ENCODE measurements at regions not wholly inside any gene's neighbourhood (a gene's known extent, or its start where the extent isn't known, plus 50 kb on each side); places are given as distances from the start of the nearest gene placed in this dataset.

- TF ChIP-seq REST (IDR thresholded peaks at IDR 0.05; ENCODE audit: insufficient read depth in 1 of 2, low read depth in 2 of 2, low read length in 2 of 2) = no peak
- TF ChIP-seq POLR2AphosphoS5 (IDR thresholded peaks at IDR 0.05; ENCODE audit: low read depth, low read length) = no peak
- no peak for TF ChIP-seq SIN3A (IDR thresholded peaks at IDR 0.05; ENCODE audit: borderline replicate concordance, insufficient read depth, low read length)
- TF ChIP-seq TAF1 (IDR thresholded peaks at IDR 0.05; ENCODE audit: borderline replicate concordance, insufficient read depth, low read length) = no peak
- TF ChIP-seq FOXP2 (optimal IDR thresholded peaks at IDR 0.05; ENCODE audit: borderline replicate concordance, extremely low read depth, extremely low read length, insufficient read depth) = no peak
Measured at GRCh38 chr1:198957044-198957443, 318.2 kb downstream of the PTPRC start.

Measured in PFSK-1 (cell line).